Ishikawa (cell line): ENCODE measurements at regions not wholly inside any gene's neighbourhood (a gene's known extent, or its start where the extent isn't known, plus 50 kb on each side); places are given as distances from the start of the nearest gene placed in this dataset.

Source experiments
- CEBPB ChIP-seq: IDR thresholded peaks from 2 replicates; pipeline ENCODE4 v1.6.1; 2012
- CREB1 ChIP-seq: IDR thresholded peaks from 2 replicates; pipeline ENCODE4 v1.6.1; 2012; ENCODE audit warnings: low read depth
- EGR1 ChIP-seq: IDR thresholded peaks from 2 replicates; pipeline ENCODE4 v1.6.1; 2012
- EP300 ChIP-seq: IDR thresholded peaks from 2 replicates; pipeline ENCODE4 v1.6.1; 2012; ENCODE audit warnings: borderline replicate concordance
- FOXM1 ChIP-seq: IDR thresholded peaks from 2 replicates; pipeline ENCODE4 v1.6.1; 2012; ENCODE audit warnings: low read depth, borderline replicate concordance
- NFIC ChIP-seq: IDR thresholded peaks from 2 replicates; pipeline ENCODE4 v1.6.1; 2012
- RAD21 ChIP-seq: IDR thresholded peaks from 2 replicates; pipeline ENCODE4 v1.6.1; 2012; ENCODE audit warnings: low read depth
- REST ChIP-seq: IDR thresholded peaks from 2 replicates; pipeline ENCODE4 v1.6.1; 2012; ENCODE audit warnings: low read depth, mild to moderate bottlenecking
- TAF1 ChIP-seq: IDR thresholded peaks from 2 replicates; pipeline ENCODE4 v1.6.1; 2012; ENCODE audit warnings: low read depth, mild to moderate bottlenecking
- TCF12 ChIP-seq: IDR thresholded peaks from 2 replicates; pipeline ENCODE4 v1.6.1; 2012; ENCODE audit warnings: low read depth
- TEAD4 ChIP-seq: IDR thresholded peaks from 2 replicates; pipeline ENCODE4 v1.6.1; 2012
- USF1 ChIP-seq: IDR thresholded peaks from 2 replicates; pipeline ENCODE4 v1.6.1; 2012
- YY1 ChIP-seq: IDR thresholded peaks from 2 replicates; pipeline ENCODE4 v1.6.1; 2012; ENCODE audit warnings: low read depth
- ZBTB7A ChIP-seq: IDR thresholded peaks from 2 replicates; pipeline ENCODE4 v1.6.1; 2012; ENCODE audit warnings: low read depth
- TF ChIP-seq, protein P1 (sequence below): IDR thresholded peaks from 2 replicates; pipeline ENCODE4 v1.6.1; 2012

DNA sequence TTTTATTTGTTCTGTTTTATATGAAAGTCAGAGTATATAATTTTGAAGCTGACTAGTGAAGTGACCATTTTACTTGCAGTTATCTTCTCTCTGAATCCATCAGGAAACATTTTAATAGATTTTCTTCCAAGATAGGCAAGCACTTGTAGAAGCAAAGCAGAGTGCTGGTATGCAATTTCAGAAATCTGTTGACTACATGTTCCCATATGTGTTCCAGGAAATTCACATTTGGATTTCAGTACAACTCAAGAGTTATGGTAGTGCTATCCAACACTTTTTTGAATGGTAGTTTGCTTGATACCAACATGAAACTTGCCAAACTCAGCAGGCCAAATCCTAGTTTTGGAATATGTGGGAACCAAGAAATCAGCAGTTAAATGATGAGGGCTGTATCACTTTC lies 94.0 kb downstream of the CENPW start:
- TF ChIP-seq YY1 = no peak
- no peak for TF ChIP-seq CEBPB
- TF ChIP-seq TCF12 = no peak
- TF ChIP-seq FOXM1 = no peak
- TF ChIP-seq EP300 = no peak
- TF ChIP-seq TAF1 = no peak
- TF ChIP-seq USF1 = no peak
- TF ChIP-seq EGR1 = no peak
- no peak for TF ChIP-seq CREB1

GRCh38 chr6:126437205-126437604 lies 97.3 kb downstream of the CENPW start:
- TF ChIP-seq FOXM1 = no peak
- no peak for TF ChIP-seq EGR1
- TF ChIP-seq TAF1 = no peak
- TF ChIP-seq, protein P1, sequence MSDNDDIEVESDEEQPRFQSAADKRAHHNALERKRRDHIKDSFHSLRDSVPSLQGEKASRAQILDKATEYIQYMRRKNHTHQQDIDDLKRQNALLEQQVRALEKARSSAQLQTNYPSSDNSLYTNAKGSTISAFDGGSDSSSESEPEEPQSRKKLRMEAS = no peak
- TF ChIP-seq YY1 = no peak
- no peak for TF ChIP-seq REST
- no peak for TF ChIP-seq CEBPB
- TF ChIP-seq NFIC = no peak
- no peak for TF ChIP-seq RAD21
- TF ChIP-seq TCF12 = no peak
- TF ChIP-seq CREB1 = no peak
- TF ChIP-seq TEAD4 = no peak
- TF ChIP-seq ZBTB7A = no peak
- TF ChIP-seq EP300 = no peak
- no peak for TF ChIP-seq USF1

GRCh38 chr6:126439040-126439439 lies 99.1 kb downstream of the CENPW start:
- TF ChIP-seq EGR1 (no peak), EP300 (no peak), TEAD4 (no peak), CREB1 (no peak), TAF1 (no peak), RAD21 (no peak), FOXM1 (no peak), TCF12 (no peak), NFIC (no peak), CEBPB (no peak), ZBTB7A (no peak), YY1 (no peak)
- TF ChIP-seq, protein P1 = no peak

DNA sequence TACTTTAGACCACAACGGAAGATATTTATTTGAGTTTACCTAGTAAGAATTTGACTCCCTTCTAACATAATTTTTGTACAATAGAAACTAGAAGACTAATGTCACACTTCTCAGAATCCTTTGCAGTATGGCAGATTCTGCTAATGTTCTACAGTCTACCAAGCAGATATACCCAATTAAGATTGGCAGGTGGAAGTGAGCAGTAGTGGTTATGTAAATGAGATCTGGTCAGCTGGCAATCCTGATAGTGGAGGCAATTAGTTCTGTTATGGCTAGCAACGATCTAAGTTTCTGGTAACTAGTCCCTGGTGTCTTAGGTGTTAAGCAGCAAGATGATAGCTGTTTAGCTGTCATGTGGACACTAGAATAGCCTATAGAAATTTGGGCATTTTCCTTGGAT lies 101.0 kb downstream of the CENPW start:
- TF ChIP-seq CREB1 = no peak
- no peak for TF ChIP-seq RAD21
- TF ChIP-seq USF1 = no peak
- TF ChIP-seq CEBPB = no peak
- no peak for TF ChIP-seq NFIC
- no peak for TF ChIP-seq YY1
- TF ChIP-seq FOXM1 = no peak
- no peak for TF ChIP-seq EGR1
- TF ChIP-seq, protein P1 = no peak
- TF ChIP-seq TEAD4 = no peak
- TF ChIP-seq ZBTB7A = no peak
- TF ChIP-seq TCF12 = no peak
- no peak for TF ChIP-seq EP300
- no peak for TF ChIP-seq REST
- TF ChIP-seq TAF1 = no peak

GRCh38 chr6:126444659-126445273 lies 104.9 kb downstream of the CENPW start:
- TF ChIP-seq YY1 (no peak), EGR1 (no peak)
